DND-41 (cell line): ENCODE measurements at regions not wholly inside any gene's neighbourhood (a gene's known extent, or its start where the extent isn't known, plus 50 kb on each side); places are given as distances from the start of the nearest gene placed in this dataset.

Source experiments
- EZH2 ChIP-seq: IDR thresholded peaks from 3 replicates; pipeline ENCODE4 v1.6.1; 2012; ENCODE audit warnings: borderline replicate concordance, low read depth, mild to moderate bottlenecking, moderate library complexity, low read length, inconsistent platforms; ENCODE audit not compliant: severe bottlenecking
- TF ChIP-seq, protein P1 (sequence below): IDR thresholded peaks from 2 replicates; pipeline ENCODE4 v1.5.1; 2012; ENCODE audit warnings: borderline replicate concordance, low read length, moderate library complexity, mild to moderate bottlenecking; ENCODE audit not compliant: poor library complexity, severe bottlenecking; ENCODE audit errors: extremely low read depth

DNA sequence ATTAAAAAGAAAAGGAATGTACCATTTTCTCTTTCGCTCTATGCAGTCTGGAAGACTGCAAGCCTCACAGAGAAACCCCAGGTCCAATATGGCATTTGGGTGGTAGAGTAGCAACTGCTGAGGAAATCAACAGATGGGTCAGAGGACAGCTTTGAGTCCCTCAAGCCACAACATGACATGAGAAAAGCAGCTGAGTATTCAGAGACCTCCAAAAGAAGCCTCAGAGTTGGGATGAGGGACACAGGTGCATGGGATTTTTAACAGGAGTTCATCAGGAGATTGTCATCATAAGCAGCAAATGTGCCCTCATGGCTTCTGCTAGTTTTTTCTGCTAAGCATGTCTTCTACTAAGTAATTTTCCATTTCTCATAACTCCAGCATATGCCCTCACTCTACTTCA is 111.6 kb downstream of the BLID start:
- TF ChIP-seq, protein P1, sequence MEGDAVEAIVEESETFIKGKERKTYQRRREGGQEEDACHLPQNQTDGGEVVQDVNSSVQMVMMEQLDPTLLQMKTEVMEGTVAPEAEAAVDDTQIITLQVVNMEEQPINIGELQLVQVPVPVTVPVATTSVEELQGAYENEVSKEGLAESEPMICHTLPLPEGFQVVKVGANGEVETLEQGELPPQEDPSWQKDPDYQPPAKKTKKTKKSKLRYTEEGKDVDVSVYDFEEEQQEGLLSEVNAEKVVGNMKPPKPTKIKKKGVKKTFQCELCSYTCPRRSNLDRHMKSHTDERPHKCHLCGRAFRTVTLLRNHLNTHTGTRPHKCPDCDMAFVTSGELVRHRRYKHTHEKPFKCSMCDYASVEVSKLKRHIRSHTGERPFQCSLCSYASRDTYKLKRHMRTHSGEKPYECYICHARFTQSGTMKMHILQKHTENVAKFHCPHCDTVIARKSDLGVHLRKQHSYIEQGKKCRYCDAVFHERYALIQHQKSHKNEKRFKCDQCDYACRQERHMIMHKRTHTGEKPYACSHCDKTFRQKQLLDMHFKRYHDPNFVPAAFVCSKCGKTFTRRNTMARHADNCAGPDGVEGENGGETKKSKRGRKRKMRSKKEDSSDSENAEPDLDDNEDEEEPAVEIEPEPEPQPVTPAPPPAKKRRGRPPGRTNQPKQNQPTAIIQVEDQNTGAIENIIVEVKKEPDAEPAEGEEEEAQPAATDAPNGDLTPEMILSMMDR: no peak
- TF ChIP-seq EZH2: no peak
